Cardiac muscle cell (in vitro differentiated cells and primary cell): ENCODE measurements at regions not wholly inside any gene's neighbourhood (a gene's known extent, or its start where the extent isn't known, plus 50 kb on each side); places are given as distances from the start of the nearest gene placed in this dataset.

Source experiments
- DNase-seq, 2 donors: peaks; one replicate each; pipeline versions ENCODE4 v3.0.0 to v3.0.0-alpha.2; 2010 to 2017; ENCODE audit warnings: low read depth in 1 of 2, low spot score in 1 of 2
- H3K27ac ChIP-seq: fragments of 200-600 bp; sonication (generic); 2 replicates; pipeline ENCODE4 v1.5.1; 2016
- H3K27me3 ChIP-seq: fragments of 200-600 bp; sonication (generic); 2 replicates; pipeline ENCODE4 v1.6.0; 2016; ENCODE audit warnings: control low read depth
- H3K36me3 ChIP-seq: fragments of 200-600 bp; sonication (generic); 2 replicates; pipeline ENCODE4 v1.5.1; 2016; ENCODE audit warnings: control low read depth
- H3K4me1 ChIP-seq: fragments of 200-600 bp; sonication (generic); 2 replicates; pipeline ENCODE4 v1.8.1; 2017; ENCODE audit warnings: low read depth, mild to moderate bottlenecking, mixed run types
- H3K4me3 ChIP-seq: fragments of 200-600 bp; sonication (generic); 2 replicates; pipeline ENCODE4 v1.5.1; 2016; ENCODE audit warnings: mild to moderate bottlenecking
- H3K9me3 ChIP-seq: fragments of 200-600 bp; sonication (generic); 2 replicates; pipeline ENCODE4 v1.5.1; 2017; ENCODE audit warnings: low read depth, mild to moderate bottlenecking, control low read depth
- TF ChIP-seq, protein P1 (sequence below): IDR thresholded peaks from 2 replicates; pipeline ENCODE4 v1.5.1; 2012; ENCODE audit warnings: low read depth, mild to moderate bottlenecking, low read length

- DNase-seq = no peak
- no peaks in the 10 kb centered on the region for H3K36me3 ChIP-seq
- no peaks in the 10 kb centered on the region for H3K4me1 ChIP-seq
- TF ChIP-seq, protein P1, sequence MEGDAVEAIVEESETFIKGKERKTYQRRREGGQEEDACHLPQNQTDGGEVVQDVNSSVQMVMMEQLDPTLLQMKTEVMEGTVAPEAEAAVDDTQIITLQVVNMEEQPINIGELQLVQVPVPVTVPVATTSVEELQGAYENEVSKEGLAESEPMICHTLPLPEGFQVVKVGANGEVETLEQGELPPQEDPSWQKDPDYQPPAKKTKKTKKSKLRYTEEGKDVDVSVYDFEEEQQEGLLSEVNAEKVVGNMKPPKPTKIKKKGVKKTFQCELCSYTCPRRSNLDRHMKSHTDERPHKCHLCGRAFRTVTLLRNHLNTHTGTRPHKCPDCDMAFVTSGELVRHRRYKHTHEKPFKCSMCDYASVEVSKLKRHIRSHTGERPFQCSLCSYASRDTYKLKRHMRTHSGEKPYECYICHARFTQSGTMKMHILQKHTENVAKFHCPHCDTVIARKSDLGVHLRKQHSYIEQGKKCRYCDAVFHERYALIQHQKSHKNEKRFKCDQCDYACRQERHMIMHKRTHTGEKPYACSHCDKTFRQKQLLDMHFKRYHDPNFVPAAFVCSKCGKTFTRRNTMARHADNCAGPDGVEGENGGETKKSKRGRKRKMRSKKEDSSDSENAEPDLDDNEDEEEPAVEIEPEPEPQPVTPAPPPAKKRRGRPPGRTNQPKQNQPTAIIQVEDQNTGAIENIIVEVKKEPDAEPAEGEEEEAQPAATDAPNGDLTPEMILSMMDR = no peak
- H3K4me3 ChIP-seq = no peak overlapping the region
- no peaks in the 10 kb centered on the region for H3K27me3 ChIP-seq
- H3K9me3 ChIP-seq = no peaks in the 10 kb centered on the region
- H3K27ac ChIP-seq = no peak overlapping the region
Measured at GRCh38 chr16:24414534-24414933, 124.8 kb upstream of the RBBP6 start.

DNA sequence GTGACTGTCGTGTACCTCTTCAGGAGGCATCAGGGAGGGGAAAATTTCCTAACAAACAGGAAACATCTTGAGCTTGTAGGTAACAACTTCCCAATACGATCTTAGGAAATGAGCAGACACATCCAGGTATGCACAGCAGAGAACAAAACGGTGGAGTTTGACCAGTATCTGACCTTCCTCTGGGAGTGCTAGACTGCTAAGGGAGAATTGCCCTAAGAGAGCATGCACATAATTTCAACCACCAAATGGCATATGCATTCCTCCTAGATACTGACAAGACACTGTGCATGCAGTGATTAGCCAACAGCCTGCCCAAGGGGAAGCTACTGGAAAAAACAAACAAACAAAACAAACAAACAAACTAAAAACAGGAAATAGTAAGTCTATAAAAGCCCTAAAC is 120.6 kb upstream of the RBBP6 start:
- H3K4me3 ChIP-seq = no peak overlapping the region
- no peak for DNase-seq
- TF ChIP-seq, protein P1 = no peak

GRCh38 chr16:24423312-24423711 is 116.1 kb upstream of the RBBP6 start:
- no peaks in the 10 kb centered on the region for H3K36me3 ChIP-seq
- no peaks in the 10 kb centered on the region for H3K27me3 ChIP-seq
- H3K4me1 ChIP-seq = no peaks in the 10 kb centered on the region
- TF ChIP-seq, protein P1 = no peak
- H3K4me3 ChIP-seq = no peak overlapping the region
- no peak for DNase-seq
- no peak overlapping the region for H3K27ac ChIP-seq
- H3K9me3 ChIP-seq = no peaks in the 10 kb centered on the region

More for the DNA sequence above, 120.6 kb upstream of the RBBP6 start:
- no peak overlapping the region for H3K27ac ChIP-seq
- no peaks in the 10 kb centered on the region for H3K4me1 ChIP-seq
- H3K36me3 ChIP-seq = no peaks in the 10 kb centered on the region
- no peaks in the 10 kb centered on the region for H3K9me3 ChIP-seq
- no peaks in the 10 kb centered on the region for H3K27me3 ChIP-seq

DNA sequence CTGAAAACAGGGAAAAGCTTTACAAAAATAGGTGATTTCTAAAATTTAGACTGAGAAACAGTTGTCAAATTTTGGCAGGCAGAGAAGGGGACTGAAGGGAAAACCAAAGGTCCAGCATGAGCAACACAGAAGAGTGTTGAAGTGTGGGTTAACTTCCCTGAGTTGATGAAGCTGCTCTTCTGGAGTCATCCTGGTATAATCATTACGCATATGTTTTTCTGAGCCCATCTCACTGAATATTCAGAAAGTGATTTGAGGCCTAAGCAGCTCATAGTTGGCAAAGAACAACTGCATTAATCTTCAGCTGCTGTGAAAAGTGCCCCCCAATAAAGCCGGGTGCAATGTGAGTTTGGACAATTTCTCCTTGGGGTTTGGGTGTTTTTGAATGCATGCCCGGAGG is 115.0 kb upstream of the RBBP6 start:
- TF ChIP-seq, protein P1 = no peak
- Histone ChIP-seq H3K9me3 (no peaks in the 10 kb centered on the region), H3K27me3 (no peaks in the 10 kb centered on the region), H3K27ac (no peak overlapping the region), H3K4me1 (no peaks in the 10 kb centered on the region), H3K4me3 (no peak overlapping the region), H3K36me3 (no peaks in the 10 kb centered on the region)
- no peak for DNase-seq

- TF ChIP-seq, protein P1 = no peak
- no peaks in the 10 kb centered on the region for H3K36me3 ChIP-seq
- no peak for DNase-seq
- no peaks in the 10 kb centered on the region for H3K27me3 ChIP-seq
- H3K4me1 ChIP-seq = no peaks in the 10 kb centered on the region
- H3K9me3 ChIP-seq = no peaks in the 10 kb centered on the region
- no peak overlapping the region for H3K4me3 ChIP-seq
- H3K27ac ChIP-seq = no peak overlapping the region
Measured at GRCh38 chr16:24427840-24428239, 111.5 kb upstream of the RBBP6 start.

GRCh38 chr16:24428756-24429155 is 110.6 kb upstream of the RBBP6 start:
- no peaks in the 10 kb centered on the region for H3K4me1 ChIP-seq
- no peak for DNase-seq
- no peaks in the 10 kb centered on the region for H3K9me3 ChIP-seq
- no peaks in the 10 kb centered on the region for H3K27me3 ChIP-seq
- no peak overlapping the region for H3K27ac ChIP-seq
- H3K36me3 ChIP-seq = no peaks in the 10 kb centered on the region
- H3K4me3 ChIP-seq = no peak overlapping the region
- TF ChIP-seq, protein P1 = no peak
